ENCODE measurements at regions not wholly inside any gene's neighbourhood (a gene's known extent, or its start where the extent isn't known, plus 50 kb on each side); places are given as distances from the start of the nearest gene placed in this dataset.

GRCh38 chr6:15879371-15880261 lies 216.8 kb upstream of the DTNBP1 start:
- no peaks in the 10 kb centered on the region for H3K4me1 ChIP-seq (ENCODE audit: control insufficient read depth, insufficient read depth, low read length)
- no peaks in the 10 kb centered on the region for H3K36me3 ChIP-seq (ENCODE audit: control insufficient read depth, insufficient read depth, low read length)
- no peak for DNase-seq (ENCODE audit: low read depth, low spot score)
- no peak overlapping the region for H3K27ac ChIP-seq (ENCODE audit: low read length)
- WGBS (ENCODE audit: insufficient coverage, insufficient read length): no CpG with 5 or more reads among the region's 12 CpGs
- H3K27me3 ChIP-seq (ENCODE audit: control insufficient read depth, insufficient read depth, low read length): no peaks in the 10 kb centered on the region
- H3K4me3 ChIP-seq (ENCODE audit: low read length): no peak overlapping the region
- H3K9me3 ChIP-seq (ENCODE audit: control insufficient read depth, insufficient read depth, low read length): no peaks in the 10 kb centered on the region

GRCh38 chr6:15877231-15877630 lies 214.4 kb upstream of the DTNBP1 start:
- no peak overlapping the region for H3K4me3 ChIP-seq (ENCODE audit: low read length)
- no CpG with 5 or more reads among the region's 2 CpGs for WGBS (ENCODE audit: insufficient coverage, insufficient read length)
- H3K36me3 ChIP-seq (ENCODE audit: control insufficient read depth, insufficient read depth, low read length): no peaks in the 10 kb centered on the region
- H3K4me1 ChIP-seq (ENCODE audit: control insufficient read depth, insufficient read depth, low read length): no peaks in the 10 kb centered on the region
- no peak for DNase-seq (ENCODE audit: low read depth, low spot score)
- no peaks in the 10 kb centered on the region for H3K27me3 ChIP-seq (ENCODE audit: control insufficient read depth, insufficient read depth, low read length)
- H3K9me3 ChIP-seq (ENCODE audit: control insufficient read depth, insufficient read depth, low read length): no peaks in the 10 kb centered on the region
- H3K27ac ChIP-seq (ENCODE audit: low read length): no peak overlapping the region

- Histone ChIP-seq H3K4me1 (ENCODE audit: control insufficient read depth, insufficient read depth, low read length) (no peaks in the 10 kb centered on the region), H3K27ac (ENCODE audit: low read length) (no peak overlapping the region), H3K36me3 (ENCODE audit: control insufficient read depth, insufficient read depth, low read length) (no peaks in the 10 kb centered on the region), H3K27me3 (ENCODE audit: control insufficient read depth, insufficient read depth, low read length) (no peaks in the 10 kb centered on the region), H3K9me3 (ENCODE audit: control insufficient read depth, insufficient read depth, low read length) (no peaks in the 10 kb centered on the region), H3K4me3 (ENCODE audit: low read length) (no peak overlapping the region)
- no CpG with 5 or more reads among the region's 3 CpGs for WGBS (ENCODE audit: insufficient coverage, insufficient read length)
- no peak for DNase-seq (ENCODE audit: low read depth, low spot score)
Observed at GRCh38 chr6:15876406-15876805, 213.6 kb upstream of the DTNBP1 start.

- H3K27ac ChIP-seq (ENCODE audit: low read length): no peak overlapping the region
- H3K9me3 ChIP-seq (ENCODE audit: control insufficient read depth, insufficient read depth, low read length): no peaks in the 10 kb centered on the region
- no peak overlapping the region for H3K4me3 ChIP-seq (ENCODE audit: low read length)
- H3K4me1 ChIP-seq (ENCODE audit: control insufficient read depth, insufficient read depth, low read length): no peaks in the 10 kb centered on the region
- no CpG with 5 or more reads among the region's 1 CpG for WGBS (ENCODE audit: insufficient coverage, insufficient read length)
- H3K36me3 ChIP-seq (ENCODE audit: control insufficient read depth, insufficient read depth, low read length): no peaks in the 10 kb centered on the region
- DNase-seq (ENCODE audit: low read depth, low spot score): no peak
- no peaks in the 10 kb centered on the region for H3K27me3 ChIP-seq (ENCODE audit: control insufficient read depth, insufficient read depth, low read length)
Observed at GRCh38 chr6:15875797-15876196, 213.0 kb upstream of the DTNBP1 start.

- DNase-seq (ENCODE audit: low read depth, low spot score): no peak
- Histone ChIP-seq H3K9me3 (ENCODE audit: control insufficient read depth, insufficient read depth, low read length) (no peaks in the 10 kb centered on the region), H3K27me3 (ENCODE audit: control insufficient read depth, insufficient read depth, low read length) (no peaks in the 10 kb centered on the region), H3K4me1 (ENCODE audit: control insufficient read depth, insufficient read depth, low read length) (no peaks in the 10 kb centered on the region), H3K4me3 (ENCODE audit: low read length) (no peak overlapping the region), H3K27ac (ENCODE audit: low read length) (no peak overlapping the region), H3K36me3 (ENCODE audit: control insufficient read depth, insufficient read depth, low read length) (no peaks in the 10 kb centered on the region)
- no CpG with 5 or more reads among the region's 3 CpGs for WGBS (ENCODE audit: insufficient coverage, insufficient read length)
Observed at GRCh38 chr6:15874821-15875220, 212.0 kb upstream of the DTNBP1 start.

GRCh38 chr6:15874326-15874725 lies 211.5 kb upstream of the DTNBP1 start:
- H3K4me3 ChIP-seq (ENCODE audit: low read length): no peak overlapping the region
- H3K27me3 ChIP-seq (ENCODE audit: control insufficient read depth, insufficient read depth, low read length): no peaks in the 10 kb centered on the region
- no CpG with 5 or more reads among the region's 2 CpGs for WGBS (ENCODE audit: insufficient coverage, insufficient read length)
- DNase-seq (ENCODE audit: low read depth, low spot score): no peak
- H3K9me3 ChIP-seq (ENCODE audit: control insufficient read depth, insufficient read depth, low read length): no peaks in the 10 kb centered on the region
- no peaks in the 10 kb centered on the region for H3K4me1 ChIP-seq (ENCODE audit: control insufficient read depth, insufficient read depth, low read length)
- no peak overlapping the region for H3K27ac ChIP-seq (ENCODE audit: low read length)
- no peaks in the 10 kb centered on the region for H3K36me3 ChIP-seq (ENCODE audit: control insufficient read depth, insufficient read depth, low read length)

- no peak for DNase-seq (ENCODE audit: low read depth, low spot score)
- H3K36me3 ChIP-seq (ENCODE audit: control insufficient read depth, insufficient read depth, low read length): no peaks in the 10 kb centered on the region
- H3K27ac ChIP-seq (ENCODE audit: low read length): no peak overlapping the region
- WGBS (ENCODE audit: insufficient coverage, insufficient read length): no CpG with 5 or more reads among the region's 11 CpGs
- no peak overlapping the region for H3K4me3 ChIP-seq (ENCODE audit: low read length)
- H3K9me3 ChIP-seq (ENCODE audit: control insufficient read depth, insufficient read depth, low read length): no peaks in the 10 kb centered on the region
- no peaks in the 10 kb centered on the region for H3K4me1 ChIP-seq (ENCODE audit: control insufficient read depth, insufficient read depth, low read length)
- H3K27me3 ChIP-seq (ENCODE audit: control insufficient read depth, insufficient read depth, low read length): no peaks in the 10 kb centered on the region
Observed at GRCh38 chr6:15872241-15873103, 209.6 kb upstream of the DTNBP1 start.

GRCh38 chr6:15871276-15871675 lies 208.4 kb upstream of the DTNBP1 start:
- no CpG with 5 or more reads among the region's 6 CpGs for WGBS (ENCODE audit: insufficient coverage, insufficient read length)
- no peak overlapping the region for H3K27ac ChIP-seq (ENCODE audit: low read length)
- H3K9me3 ChIP-seq (ENCODE audit: control insufficient read depth, insufficient read depth, low read length): no peaks in the 10 kb centered on the region
- H3K4me3 ChIP-seq (ENCODE audit: low read length): no peak overlapping the region
- H3K36me3 ChIP-seq (ENCODE audit: control insufficient read depth, insufficient read depth, low read length): no peaks in the 10 kb centered on the region
- no peaks in the 10 kb centered on the region for H3K4me1 ChIP-seq (ENCODE audit: control insufficient read depth, insufficient read depth, low read length)
- DNase-seq (ENCODE audit: low read depth, low spot score): no peak
- H3K27me3 ChIP-seq (ENCODE audit: control insufficient read depth, insufficient read depth, low read length): no peaks in the 10 kb centered on the region

- H3K9me3 ChIP-seq (ENCODE audit: control insufficient read depth, insufficient read depth, low read length): no peaks in the 10 kb centered on the region
- no peak overlapping the region for H3K4me3 ChIP-seq (ENCODE audit: low read length)
- no peak overlapping the region for H3K27ac ChIP-seq (ENCODE audit: low read length)
- DNase-seq (ENCODE audit: low read depth, low spot score): no peak
- WGBS (ENCODE audit: insufficient coverage, insufficient read length): no CpG with 5 or more reads among the region's 3 CpGs
- no peaks in the 10 kb centered on the region for H3K4me1 ChIP-seq (ENCODE audit: control insufficient read depth, insufficient read depth, low read length)
- H3K27me3 ChIP-seq (ENCODE audit: control insufficient read depth, insufficient read depth, low read length): no peaks in the 10 kb centered on the region
- H3K36me3 ChIP-seq (ENCODE audit: control insufficient read depth, insufficient read depth, low read length): no peaks in the 10 kb centered on the region
Observed at GRCh38 chr6:15870333-15871043, 207.7 kb upstream of the DTNBP1 start.

- H3K27me3 ChIP-seq (ENCODE audit: control insufficient read depth, insufficient read depth, low read length): no peaks in the 10 kb centered on the region
- no peaks in the 10 kb centered on the region for H3K36me3 ChIP-seq (ENCODE audit: control insufficient read depth, insufficient read depth, low read length)
- no peak overlapping the region for H3K27ac ChIP-seq (ENCODE audit: low read length)
- no peak for DNase-seq (ENCODE audit: low read depth, low spot score)
- H3K4me3 ChIP-seq (ENCODE audit: low read length): no peak overlapping the region
- no peaks in the 10 kb centered on the region for H3K9me3 ChIP-seq (ENCODE audit: control insufficient read depth, insufficient read depth, low read length)
- no peaks in the 10 kb centered on the region for H3K4me1 ChIP-seq (ENCODE audit: control insufficient read depth, insufficient read depth, low read length)
Observed at GRCh38 chr6:15864708-15865062, 201.9 kb upstream of the DTNBP1 start.

All from iPS DF 6.9 (cell line).